Uterus (tissue), 2 donors: ENCODE measurements at regions not wholly inside any gene's neighbourhood (a gene's known extent, or its start where the extent isn't known, plus 50 kb on each side); places are given as distances from the start of the nearest gene placed in this dataset.

Experiments used
- CTCF ChIP-seq, 4 experiments: fragments of 200-600 bp in 2 of 4; fragments of 450-650 bp in 2 of 4; sonication (generic) in 2 of 4; IDR thresholded peaks; one replicate each; pipeline ENCODE4 v1.5.1; 2016 to 2019; ENCODE audit warnings: antibody characterized with exemption in 4 of 4, mild to moderate bottlenecking in 2 of 4, moderate library complexity in 1 of 4
- POLR2A ChIP-seq, 2 donors: fragments of 450-650 bp; IDR thresholded peaks; one replicate each; pipeline ENCODE4 v1.6.1; 2016; ENCODE audit warnings: antibody characterized with exemption in 2 of 2, mild to moderate bottlenecking in 1 of 2, moderate library complexity in 1 of 2

- no peak for TF ChIP-seq POLR2A (IDR thresholded peaks at IDR 0.05)
- TF ChIP-seq CTCF (IDR thresholded peaks at IDR 0.05) = no peak
These were observed 659.1 kb downstream of the IRX1 start for GRCh38 chr5:4254736-4255135.
